A673 (cell line): ENCODE measurements at regions not wholly inside any gene's neighbourhood (a gene's known extent, or its start where the extent isn't known, plus 50 kb on each side); places are given as distances from the start of the nearest gene placed in this dataset.

Source experiments
- BruUV-seq: library from RNA; stranded (reverse); fragments of 400-500 nt; replicated peaks from 2 replicates; lab custom pipeline; 2021; lab: Mats Ljungman, UMichigan
- CTCF ChIA-PET: fragments of 300-600 bp; sonication (Branson Sonifier 250); formaldehyde crosslinking; loops from one replicate; lab custom pipeline; 2022; ENCODE audit warnings: antibody characterized with exemption; lab: Charles Lee
- POLR2A ChIA-PET: fragments of 300-600 bp; sonication (Branson Sonifier 250); formaldehyde crosslinking; loops from one replicate; lab custom pipeline; 2022; ENCODE audit warnings: antibody characterized with exemption; ENCODE audit not compliant: low non-redundant PET; lab: Charles Lee
- DNase-seq: peaks from one replicate; pipeline ENCODE4 v3.0.0-alpha.2; 2015; ENCODE audit warnings: low spot score
- H3K27ac ChIP-seq: fragments of 200-600 bp; sonication (generic); 2 replicates; pipeline ENCODE4 v1.5.1; 2016; ENCODE audit warnings: mixed run types, low read depth, mild to moderate bottlenecking, mixed read lengths, antibody characterized with exemption, low read length; ENCODE audit not compliant: poor library complexity, severe bottlenecking
- H3K27me3 ChIP-seq: fragments of 200-600 bp; sonication (generic); replicated peaks from 2 replicates; pipeline ENCODE4 v1.6.1; 2017; ENCODE audit warnings: mixed run types, low read depth, mild to moderate bottlenecking, mixed read lengths, antibody characterized with exemption, low read length; ENCODE audit not compliant: insufficient read depth, poor library complexity
- H3K36me3 ChIP-seq: fragments of 200-600 bp; sonication (generic); 2 replicates; pipeline ENCODE4 v1.6.1; 2016; ENCODE audit warnings: mixed run types, mild to moderate bottlenecking, mixed read lengths, antibody characterized with exemption, low read length; ENCODE audit not compliant: insufficient read depth, poor library complexity, severe bottlenecking
- H3K4me1 ChIP-seq: fragments of 200-600 bp; sonication (generic); 2 replicates; pipeline ENCODE4 v1.6.1; 2017; ENCODE audit warnings: mixed run types, mild to moderate bottlenecking, mixed read lengths, antibody characterized with exemption, low read length; ENCODE audit not compliant: insufficient read depth, poor library complexity, severe bottlenecking
- H3K4me3 ChIP-seq: fragments of 200-600 bp; sonication (generic); 2 replicates; pipeline ENCODE4 v1.5.1; 2016; ENCODE audit warnings: low read depth, mixed run types, mild to moderate bottlenecking, mixed read lengths, low read length; ENCODE audit not compliant: poor library complexity, severe bottlenecking
- H3K9me3 ChIP-seq: fragments of 200-600 bp; sonication (generic); 2 replicates; pipeline ENCODE4 v1.6.1; 2016; ENCODE audit warnings: mixed run types, low read depth, mild to moderate bottlenecking, mixed read lengths, antibody characterized with exemption, low read length; ENCODE audit not compliant: poor library complexity, severe bottlenecking
- EZH2 ChIP-seq: fragments of 200-600 bp; sonication (generic); IDR thresholded peaks from 2 replicates; pipeline ENCODE4 v1.6.1; 2017; ENCODE audit warnings: borderline replicate concordance, low read depth, mild to moderate bottlenecking, mixed read lengths, antibody characterized with exemption, low read length; ENCODE audit not compliant: poor library complexity, severe bottlenecking
- intact Hi-C: fragments of 100-400 bp; cut with micrococcal nuclease; formaldehyde crosslinking; loops from one replicate; pipeline ENCODE4 v1.10.0; 2022; ENCODE audit not compliant: unreplicated experiment
- TF ChIP-seq, protein P1 (sequence below): fragments of 300-800, 200-600 bp; sonication (generic); conservative IDR thresholded peaks from 2 replicates; pipeline ENCODE4 v1.5.1; 2017; ENCODE audit warnings: low read depth, mild to moderate bottlenecking, antibody characterized with exemption, low read length, moderate library complexity, mixed read lengths

DNA sequence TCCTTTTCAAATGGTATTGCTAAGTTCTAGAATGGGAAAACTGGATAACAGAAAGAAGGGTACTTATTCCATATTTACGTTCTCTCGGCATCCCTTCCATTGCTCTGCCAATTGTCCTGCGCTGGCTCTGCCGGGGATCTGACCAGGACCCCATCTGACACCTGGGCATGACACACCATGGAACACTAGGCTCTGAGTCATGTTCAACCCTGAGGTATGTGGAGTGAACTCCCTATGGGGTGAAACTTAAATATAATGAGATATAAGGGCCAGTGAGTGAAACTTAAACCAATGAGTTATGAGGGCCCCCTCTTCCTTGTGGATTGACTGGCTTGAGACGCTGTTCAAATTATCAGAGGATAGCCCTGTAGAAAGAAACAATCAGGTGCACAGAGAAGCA lies 55.1 kb upstream of the ZEB1 start:
- no peaks in the 10 kb centered on the region for H3K4me1 ChIP-seq
- H3K9me3 ChIP-seq, result no peaks in the 10 kb centered on the region
- no peak for DNase-seq
- H3K27me3 ChIP-seq, result no peaks in the 10 kb centered on the region
- intact Hi-C loops, result no loop called here
- TF ChIP-seq, protein P1, sequence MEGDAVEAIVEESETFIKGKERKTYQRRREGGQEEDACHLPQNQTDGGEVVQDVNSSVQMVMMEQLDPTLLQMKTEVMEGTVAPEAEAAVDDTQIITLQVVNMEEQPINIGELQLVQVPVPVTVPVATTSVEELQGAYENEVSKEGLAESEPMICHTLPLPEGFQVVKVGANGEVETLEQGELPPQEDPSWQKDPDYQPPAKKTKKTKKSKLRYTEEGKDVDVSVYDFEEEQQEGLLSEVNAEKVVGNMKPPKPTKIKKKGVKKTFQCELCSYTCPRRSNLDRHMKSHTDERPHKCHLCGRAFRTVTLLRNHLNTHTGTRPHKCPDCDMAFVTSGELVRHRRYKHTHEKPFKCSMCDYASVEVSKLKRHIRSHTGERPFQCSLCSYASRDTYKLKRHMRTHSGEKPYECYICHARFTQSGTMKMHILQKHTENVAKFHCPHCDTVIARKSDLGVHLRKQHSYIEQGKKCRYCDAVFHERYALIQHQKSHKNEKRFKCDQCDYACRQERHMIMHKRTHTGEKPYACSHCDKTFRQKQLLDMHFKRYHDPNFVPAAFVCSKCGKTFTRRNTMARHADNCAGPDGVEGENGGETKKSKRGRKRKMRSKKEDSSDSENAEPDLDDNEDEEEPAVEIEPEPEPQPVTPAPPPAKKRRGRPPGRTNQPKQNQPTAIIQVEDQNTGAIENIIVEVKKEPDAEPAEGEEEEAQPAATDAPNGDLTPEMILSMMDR, result no peak
- no peak for TF ChIP-seq EZH2
- no peak overlapping the region for H3K4me3 ChIP-seq
- H3K36me3 ChIP-seq, result no peaks in the 10 kb centered on the region
- BruUV-seq, result no TSS peak
- ChIA-PET CTCF (no interaction called here), POLR2A (no interaction called here)
- no peak overlapping the region for H3K27ac ChIP-seq

DNA sequence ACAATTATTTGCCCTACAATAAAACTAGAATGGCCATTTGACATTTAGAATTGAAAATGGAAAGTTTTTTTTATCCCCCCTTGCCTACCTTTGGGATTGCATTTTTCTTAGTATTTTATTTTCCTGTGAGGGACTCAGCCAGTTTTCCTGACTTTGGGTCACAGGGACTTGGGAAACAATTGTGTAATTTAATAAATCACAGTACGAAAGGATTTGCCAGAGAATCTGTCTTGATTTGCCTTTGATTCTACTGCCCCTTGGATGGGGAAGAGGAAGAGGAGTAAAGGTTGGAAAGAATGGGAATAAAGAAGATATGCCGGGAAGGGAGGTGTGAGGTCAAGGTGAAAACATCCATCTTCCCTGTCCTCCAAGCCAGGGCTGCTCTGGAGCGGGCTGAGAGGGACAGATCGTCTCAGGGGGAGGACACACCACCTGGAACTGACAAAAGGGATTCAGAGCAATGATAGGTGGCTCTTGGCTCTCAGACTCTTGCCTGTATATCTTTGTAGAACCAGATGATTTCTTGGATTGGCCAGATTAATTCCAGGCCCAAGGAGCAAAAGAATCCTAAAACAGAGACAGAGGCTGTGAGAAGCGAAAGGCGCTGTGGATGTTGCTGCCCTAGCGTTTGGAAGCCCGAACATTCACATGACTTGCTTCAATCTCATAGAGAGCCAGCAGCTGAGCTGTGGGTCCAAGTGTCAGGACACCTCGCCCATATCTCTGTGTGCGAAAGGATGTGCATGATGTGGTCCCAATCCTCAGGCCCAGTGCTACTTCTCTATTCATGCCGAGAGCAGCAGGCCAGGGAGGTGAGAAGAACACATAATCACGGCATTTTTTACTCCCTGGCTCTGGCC lies 50.3 kb upstream of the ZEB1 start:
- DNase-seq, result no peak
- Histone ChIP-seq H3K36me3 (no peaks in the 10 kb centered on the region), H3K27ac (no peak overlapping the region), H3K27me3 (no peaks in the 10 kb centered on the region), H3K9me3 (no peaks in the 10 kb centered on the region), H3K4me1 (no peaks in the 10 kb centered on the region), H3K4me3 (no peak overlapping the region)
- intact Hi-C loops, result no loop called here
- ChIA-PET POLR2A (no interaction called here), CTCF (no interaction called here)
- TF ChIP-seq, protein P1, result no peak
- TF ChIP-seq EZH2, result no peak
- no TSS peak for BruUV-seq
